ENCODE measurements at regions not wholly inside any gene's neighbourhood (a gene's known extent, or its start where the extent isn't known, plus 50 kb on each side); places are given as distances from the start of the nearest gene placed in this dataset.
"Not testable (repeated sequence)": the region's sequence is repeated elsewhere in the genome, so short reads cannot be mapped to it uniquely, and the experiment has no call there.

DNA sequence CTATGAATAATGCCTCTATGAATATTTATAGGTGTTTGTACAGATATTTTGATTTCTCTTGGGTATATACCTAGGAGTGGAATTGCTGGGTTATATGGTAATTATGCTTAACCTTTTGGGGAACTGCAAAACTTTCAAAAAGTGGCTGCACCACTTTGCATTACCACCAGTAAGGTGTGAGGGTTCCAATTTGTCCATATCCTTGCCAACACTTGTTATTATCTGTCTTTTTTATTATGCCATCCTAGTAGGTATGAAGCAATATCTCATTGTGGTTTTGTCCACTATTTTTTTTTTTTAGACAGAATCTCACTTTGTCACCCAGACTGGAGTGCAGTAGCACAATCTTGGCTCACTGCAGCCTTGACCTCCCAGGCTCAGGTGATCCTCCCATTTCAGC, 112.2 kb upstream of the FBXO11 start:
- DNase-seq: no peak
- Mint-ChIP-seq H3K4me1 (ENCODE audit: low read depth) (no peaks in the 10 kb centered on the region), H3K9me3 (peaks cover 3% of the 10 kb centered on the region), H3K4me3 (no peak overlapping the region), H3K36me3 (ENCODE audit: insufficient read depth) (peaks cover 3% of the 10 kb centered on the region), H3K27me3 (ENCODE audit: low read depth) (peaks cover 18% of the 10 kb centered on the region)
- no peak for ATAC-seq

DNA sequence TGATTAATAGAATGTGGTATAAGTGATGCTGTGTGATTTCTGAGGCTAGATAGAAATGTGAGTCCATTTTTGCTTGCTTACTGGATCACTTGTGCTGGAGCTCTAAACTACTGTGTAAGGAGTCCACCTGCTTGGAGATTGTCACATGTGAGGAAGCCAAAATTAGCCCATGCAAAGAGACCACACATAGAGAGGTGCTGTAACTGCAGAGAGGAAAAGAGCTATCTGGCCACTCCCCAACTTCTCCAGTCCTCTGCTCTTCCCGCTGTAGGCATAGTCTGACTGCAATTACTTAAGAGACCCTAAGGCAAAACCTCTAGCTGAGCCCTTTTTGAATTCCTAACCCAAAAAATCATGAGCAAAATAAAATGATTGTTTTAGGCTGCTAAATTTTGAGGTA, 120.6 kb upstream of the FBXO11 start:
- Mint-ChIP-seq H3K9me3 (no peaks in the 10 kb centered on the region), H3K4me1 (ENCODE audit: low read depth) (no peaks in the 10 kb centered on the region), H3K36me3 (ENCODE audit: insufficient read depth) (no peaks in the 10 kb centered on the region), H3K4me3 (no peak overlapping the region), H3K27me3 (ENCODE audit: low read depth) (peaks cover 10% of the 10 kb centered on the region)
- DNase-seq: no peak
- ATAC-seq: no peak

DNA sequence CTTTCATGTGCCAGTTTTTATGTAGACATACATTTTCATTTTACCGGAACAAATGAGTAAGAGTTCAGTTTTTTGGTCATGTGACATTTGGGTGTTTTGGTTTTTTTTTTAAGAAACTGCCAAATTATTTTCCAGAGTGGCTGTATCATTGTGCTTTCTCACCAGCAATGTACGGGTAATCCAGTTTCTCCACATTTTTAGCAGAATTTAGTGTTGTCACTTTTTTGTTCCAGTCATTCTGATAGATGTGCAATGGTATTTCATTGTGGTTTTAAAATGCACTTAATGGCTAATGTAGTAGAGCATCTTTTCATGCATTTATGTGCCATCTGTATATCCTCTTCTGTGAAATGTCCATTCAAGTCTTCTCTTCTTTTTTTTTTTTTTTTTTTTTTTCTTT, 126.5 kb upstream of the FBXO11 start:
- no peak overlapping the region for H3K4me3 Mint-ChIP-seq
- H3K27me3 Mint-ChIP-seq (ENCODE audit: low read depth): peaks cover 3% of the 10 kb centered on the region
- H3K4me1 Mint-ChIP-seq (ENCODE audit: low read depth): no peaks in the 10 kb centered on the region
- DNase-seq (no peak), ATAC-seq (no peak)
- H3K9me3 Mint-ChIP-seq: peaks cover 9% of the 10 kb centered on the region
- no peaks in the 10 kb centered on the region for H3K36me3 Mint-ChIP-seq (ENCODE audit: insufficient read depth)

- Mint-ChIP-seq H3K4me3 (no peak overlapping the region), H3K9me3 (peaks cover 12% of the 10 kb centered on the region), H3K27me3 (ENCODE audit: low read depth) (no peaks in the 10 kb centered on the region), H3K36me3 (ENCODE audit: insufficient read depth) (no peaks in the 10 kb centered on the region), H3K4me1 (ENCODE audit: low read depth) (no peaks in the 10 kb centered on the region)
- DNase-seq (no peak), ATAC-seq (no peak)
Observed at GRCh38 chr2:48034295-48034694, 128.0 kb upstream of the FBXO11 start.

GRCh38 chr2:48036312-48036711, 130.0 kb upstream of the FBXO11 start:
- no peak for DNase-seq
- Mint-ChIP-seq H3K4me3 (no peak overlapping the region), H3K9me3 (peaks cover 15% of the 10 kb centered on the region), H3K27me3 (ENCODE audit: low read depth) (peaks cover 4% of the 10 kb centered on the region), H3K4me1 (ENCODE audit: low read depth) (no peaks in the 10 kb centered on the region), H3K36me3 (ENCODE audit: insufficient read depth) (no peaks in the 10 kb centered on the region)
- no peak for ATAC-seq

DNA sequence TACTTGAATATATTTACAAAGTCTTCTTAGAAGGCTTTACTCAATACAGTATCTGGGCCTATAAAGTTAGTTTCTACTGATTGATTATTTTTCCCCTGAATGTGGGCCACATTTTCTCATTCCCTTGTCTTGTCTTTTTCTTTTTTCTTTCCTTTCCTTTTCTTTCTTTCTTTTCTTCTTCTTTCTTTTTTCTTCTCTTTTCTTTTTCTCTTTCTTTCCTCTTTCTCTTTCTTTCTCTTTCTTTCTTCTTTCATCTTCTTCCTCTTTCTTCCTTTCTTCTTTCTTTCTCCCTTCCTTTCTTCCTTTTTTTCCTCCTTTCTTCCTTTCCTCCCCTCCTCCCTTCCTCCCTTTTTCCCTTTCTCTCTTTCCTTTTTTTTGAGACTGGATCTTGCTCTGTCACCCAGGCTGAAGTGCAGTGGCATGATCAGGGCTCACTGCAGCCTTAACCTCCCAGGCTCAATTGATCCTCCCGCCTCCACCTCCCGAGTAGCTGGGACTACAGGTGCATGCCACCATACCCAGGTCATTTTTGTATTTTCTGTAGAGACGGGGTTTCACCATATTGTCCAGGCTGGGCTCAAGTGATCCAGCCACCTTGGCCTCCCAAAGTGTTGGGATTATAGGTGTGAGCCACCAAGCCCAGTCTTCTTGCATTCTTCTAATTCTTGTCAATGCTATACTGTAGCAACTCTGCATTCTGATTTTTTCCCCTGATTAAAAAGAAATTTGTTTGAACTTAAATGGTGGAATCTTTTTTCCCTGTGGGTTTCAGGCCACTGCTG, 133.1 kb upstream of the FBXO11 start:
- H3K36me3 Mint-ChIP-seq (ENCODE audit: insufficient read depth): no peaks in the 10 kb centered on the region
- H3K27me3 Mint-ChIP-seq (ENCODE audit: low read depth): peaks cover 18% of the 10 kb centered on the region
- no peak for ATAC-seq
- no peak for DNase-seq
- H3K4me3 Mint-ChIP-seq: no peak overlapping the region
- no peaks in the 10 kb centered on the region for H3K4me1 Mint-ChIP-seq (ENCODE audit: low read depth)
- H3K9me3 Mint-ChIP-seq: peaks cover 15% of the 10 kb centered on the region

- Mint-ChIP-seq H3K4me3 (no peak overlapping the region), H3K9me3 (peaks cover 6% of the 10 kb centered on the region), H3K4me1 (ENCODE audit: low read depth) (no peaks in the 10 kb centered on the region), H3K36me3 (ENCODE audit: insufficient read depth) (no peaks in the 10 kb centered on the region), H3K27me3 (ENCODE audit: low read depth) (peaks cover 22% of the 10 kb centered on the region)
- ATAC-seq (no peak), DNase-seq (no peak)
Observed at GRCh38 chr2:48043131-48043700, 136.9 kb upstream of the FBXO11 start.

- H3K4me3 Mint-ChIP-seq: no peak overlapping the region
- no peaks in the 10 kb centered on the region for H3K4me1 Mint-ChIP-seq (ENCODE audit: low read depth)
- no peaks in the 10 kb centered on the region for H3K36me3 Mint-ChIP-seq (ENCODE audit: insufficient read depth)
- H3K27me3 Mint-ChIP-seq (ENCODE audit: low read depth): peaks cover 22% of the 10 kb centered on the region
- ATAC-seq: no peak
- H3K9me3 Mint-ChIP-seq: peaks cover 6% of the 10 kb centered on the region
- DNase-seq: no peak
Observed at GRCh38 chr2:48043746-48044145, 137.4 kb upstream of the FBXO11 start.

DNA sequence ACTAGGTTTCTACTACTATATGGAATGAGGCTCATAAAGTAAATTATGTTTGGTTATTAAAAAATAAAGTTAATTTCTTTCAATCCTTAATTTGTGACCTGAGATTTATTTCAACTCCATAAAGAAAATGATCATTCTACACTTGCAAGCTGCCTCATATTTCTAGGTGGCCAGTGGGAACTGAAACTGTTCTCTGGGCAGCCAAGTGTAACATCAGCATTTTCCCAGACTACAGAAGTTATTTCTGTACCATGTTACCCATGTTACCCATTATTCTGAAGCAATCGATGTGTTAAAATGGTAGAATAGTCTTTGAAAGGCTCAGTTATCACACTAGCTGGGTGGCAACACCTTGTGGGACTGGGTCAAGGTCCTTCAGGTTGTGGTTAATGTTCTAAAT, 139.3 kb upstream of the FBXO11 start:
- Mint-ChIP-seq H3K36me3 (ENCODE audit: insufficient read depth) (no peaks in the 10 kb centered on the region), H3K9me3 (no peaks in the 10 kb centered on the region), H3K4me1 (ENCODE audit: low read depth) (no peaks in the 10 kb centered on the region), H3K4me3 (no peak overlapping the region), H3K27me3 (ENCODE audit: low read depth) (peaks cover 20% of the 10 kb centered on the region)
- ATAC-seq (no peak), DNase-seq (no peak)

- DNase-seq (no peak), ATAC-seq (no peak)
- Mint-ChIP-seq H3K36me3 (ENCODE audit: insufficient read depth) (no peaks in the 10 kb centered on the region), H3K27me3 (ENCODE audit: low read depth) (peaks cover 6% of the 10 kb centered on the region), H3K4me3 (no peak overlapping the region), H3K4me1 (ENCODE audit: low read depth) (no peaks in the 10 kb centered on the region), H3K9me3 (no peaks in the 10 kb centered on the region)
Observed at GRCh38 chr2:48048476-48049171, 142.3 kb upstream of the FBXO11 start.

- no peaks in the 10 kb centered on the region for H3K9me3 Mint-ChIP-seq
- ATAC-seq (no peak), DNase-seq (no peak)
- H3K27me3 Mint-ChIP-seq (ENCODE audit: low read depth): peaks cover 4% of the 10 kb centered on the region
- no peak overlapping the region for H3K4me3 Mint-ChIP-seq
- no peaks in the 10 kb centered on the region for H3K36me3 Mint-ChIP-seq (ENCODE audit: insufficient read depth)
- H3K4me1 Mint-ChIP-seq (ENCODE audit: low read depth): no peaks in the 10 kb centered on the region
Observed at GRCh38 chr2:48049371-48049770, 143.1 kb upstream of the FBXO11 start.

DNA sequence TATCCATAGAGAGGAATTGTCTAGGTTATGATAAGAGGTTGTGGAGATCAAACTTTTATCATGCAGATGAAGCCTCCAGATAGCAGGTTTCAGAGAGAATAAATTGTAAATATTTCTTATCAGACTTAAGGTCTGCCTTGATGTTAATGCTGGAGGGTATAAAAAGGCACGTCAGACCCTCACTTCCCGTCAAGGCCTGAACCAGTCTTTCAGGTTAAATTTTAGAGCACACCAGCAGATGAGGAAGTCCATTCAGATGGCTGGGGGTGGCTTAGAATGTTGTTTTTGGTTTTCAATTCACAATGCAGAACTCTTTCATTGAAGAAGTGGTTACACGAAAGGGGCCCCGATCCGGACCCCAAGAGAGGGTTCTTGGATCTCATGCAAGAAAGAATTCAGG, 144.4 kb upstream of the FBXO11 start:
- ATAC-seq (no peak), DNase-seq (no peak)
- Mint-ChIP-seq H3K4me3 (no peak overlapping the region), H3K27me3 (ENCODE audit: low read depth) (no peaks in the 10 kb centered on the region), H3K4me1 (ENCODE audit: low read depth) (no peaks in the 10 kb centered on the region), H3K36me3 (ENCODE audit: insufficient read depth) (no peaks in the 10 kb centered on the region), H3K9me3 (no peaks in the 10 kb centered on the region)

- H3K9me3 Mint-ChIP-seq: peaks cover 5% of the 10 kb centered on the region
Observed at GRCh38 chr2:48059975-48060374, 153.7 kb upstream of the FBXO11 start.

DNA sequence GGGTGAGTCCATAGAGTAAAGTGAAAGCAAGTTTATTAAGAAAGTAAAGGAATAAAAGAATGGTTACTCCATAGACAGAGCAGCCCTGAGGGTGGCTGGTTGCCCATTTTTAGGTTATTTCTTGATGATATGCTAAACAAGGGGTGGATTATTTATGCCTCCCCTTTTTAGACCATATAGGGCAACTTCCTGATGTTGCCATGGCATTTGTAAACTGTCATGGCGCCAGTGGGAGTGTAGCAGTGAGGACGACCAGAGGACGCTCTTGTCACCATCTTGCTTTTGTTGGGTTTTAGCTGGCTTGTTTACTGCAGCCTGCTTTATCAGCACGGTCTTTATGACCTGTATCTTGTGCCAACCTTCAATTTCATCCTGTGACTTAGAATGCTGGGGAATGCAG, 155.4 kb upstream of the FBXO11 start:
- not testable (repeated sequence) for H3K4me1 Mint-ChIP-seq (ENCODE audit: low read depth); DNase-seq; H3K9me3 Mint-ChIP-seq; H3K4me3 Mint-ChIP-seq; H3K36me3 Mint-ChIP-seq (ENCODE audit: insufficient read depth); ATAC-seq
- H3K27me3 Mint-ChIP-seq (ENCODE audit: low read depth): peaks cover 20% of the 10 kb centered on the region

More at GRCh38 chr2:48059975-48060374, 153.7 kb upstream of the FBXO11 start:
- ATAC-seq (no peak), DNase-seq (no peak)
- Mint-ChIP-seq H3K36me3 (ENCODE audit: insufficient read depth) (no peaks in the 10 kb centered on the region), H3K4me3 (no peak overlapping the region), H3K27me3 (ENCODE audit: low read depth) (peaks cover 22% of the 10 kb centered on the region), H3K4me1 (ENCODE audit: low read depth) (no peaks in the 10 kb centered on the region)

GRCh38 chr2:48065096-48065495, 158.8 kb upstream of the FBXO11 start:
- Mint-ChIP-seq H3K9me3 (no peaks in the 10 kb centered on the region), H3K27me3 (ENCODE audit: low read depth) (peaks cover 11% of the 10 kb centered on the region), H3K4me1 (ENCODE audit: low read depth) (no peaks in the 10 kb centered on the region), H3K4me3 (no peak overlapping the region), H3K36me3 (ENCODE audit: insufficient read depth) (no peaks in the 10 kb centered on the region)
- DNase-seq (no peak), ATAC-seq (no peak)

Data from activated T-cell treated with anti-CD3 and anti-CD28 coated beads, Interleukin-2, amount 50 U/mL, for 4 hours (primary cell).